HCT116 (cell line): ENCODE measurements at regions not wholly inside any gene's neighbourhood (a gene's known extent, or its start where the extent isn't known, plus 50 kb on each side); places are given as distances from the start of the nearest gene placed in this dataset.

Experiments
- ATAC-seq: fragments of 200-7000 bp; cut with Tn5 transposase; 2 replicates; pipeline ENCODE4 v1.9.1; 2020; ENCODE audit warnings: mild to moderate bottlenecking, moderate library complexity
- BruUV-seq: library from RNA; stranded (reverse); fragments of 400-500 nt; replicated peaks from 2 replicates; lab custom pipeline; 2021; lab: Mats Ljungman, UMichigan
- CTCF ChIA-PET: fragments of 300-600 bp; sonication (Branson Sonifier 250); formaldehyde crosslinking; loops from one replicate; lab custom pipeline; 2021; ENCODE audit warnings: antibody characterized with exemption; lab: Charles Lee
- POLR2A ChIA-PET: fragments of 300-600, 350-600 bp; sonication (Branson Sonifier 250); formaldehyde crosslinking; loops from one replicate; lab custom pipeline; 2021; ENCODE audit warnings: antibody characterized with exemption; lab: Charles Lee
- RAD21 ChIA-PET, 2 experiments: fragments of 300-600 bp; sonication (Branson Sonifier 250); formaldehyde crosslinking; loops; one replicate each; lab custom pipeline; 2023; ENCODE audit warnings: low total read pairs in 2 of 2; ENCODE audit not compliant: uncharacterized antibody in 2 of 2, unreplicated experiment in 2 of 2, low non-redundant PET in 1 of 2; lab: Charles Lee
- DNase-seq: peaks from one replicate; pipeline ENCODE4 v3.0.0-alpha.2; 2010; ENCODE audit warnings: low read depth, low spot score
- H2AFZ ChIP-seq: fragments of 200-600 bp; shearing (Covaris generic), sonication (generic); 2 replicates; pipeline ENCODE4 v1.6.1; 2017; ENCODE audit warnings: low read depth, mixed run types, mixed read lengths, antibody characterized with exemption, low read length; ENCODE audit not compliant: poor library complexity, severe bottlenecking
- H3K27ac ChIP-seq: 2 replicates; pipeline ENCODE4 v1.5.1; 2012; ENCODE audit warnings: low read depth, low read length
- H3K27me3 ChIP-seq: fragments of 200-600 bp; sonication (generic); 2 replicates; pipeline ENCODE4 v1.6.1; 2016; ENCODE audit warnings: mixed run types, low read length, mixed read lengths; ENCODE audit not compliant: insufficient read depth
- H3K36me3 ChIP-seq, 2 experiments: fragments of 200-500 bp in 1 of 2; fragments of 200-600 bp in 1 of 2; sonication (Bioruptor generic) in 1 of 2; sonication (generic) in 1 of 2; 2 replicates each; pipeline versions ENCODE4 v1.5.1 to v1.6.1; 2014 to 2016; ENCODE audit warnings: low read length in 2 of 2, inconsistent platforms in 1 of 2, mixed read lengths in 1 of 2, mixed run types in 1 of 2; ENCODE audit not compliant: insufficient read depth in 2 of 2, control insufficient read depth in 1 of 2
- H3K4me1 ChIP-seq, 2 experiments: fragments of 200-600 bp in 1 of 2; sonication (generic) in 1 of 2; 2 replicates each; pipeline versions ENCODE4 v1.5.1 to v1.6.1; 2012 to 2017; ENCODE audit warnings: low read length in 2 of 2, inconsistent platforms in 1 of 2, mild to moderate bottlenecking in 1 of 2, mixed read lengths in 1 of 2, mixed run types in 1 of 2, moderate library complexity in 1 of 2; ENCODE audit not compliant: insufficient read depth in 2 of 2, control insufficient read depth in 1 of 2
- H3K4me2 ChIP-seq: fragments of 200-600 bp; sonication (generic); 2 replicates; pipeline ENCODE4 v1.6.1; 2017; ENCODE audit warnings: mixed run types, low read length, mixed read lengths
- H3K4me3 ChIP-seq, 2 experiments: fragments of 200-600 bp in 1 of 2; sonication (generic) in 1 of 2; replicated peaks in 1 of 2; 2 replicates each; pipeline ENCODE4 v1.5.1; 2011 to 2016; ENCODE audit warnings: low read length in 2 of 2, control low read depth in 1 of 2, low read depth in 1 of 2, mild to moderate bottlenecking in 1 of 2, mixed read lengths in 1 of 2, mixed run types in 1 of 2
- H3K79me2 ChIP-seq: fragments of 200-600 bp; sonication (generic); 2 replicates; pipeline ENCODE4 v1.6.1; 2017; ENCODE audit warnings: mild to moderate bottlenecking, mixed run types, low read length, moderate library complexity, mixed read lengths; ENCODE audit not compliant: insufficient read depth
- H3K9ac ChIP-seq: fragments of 200-600 bp; sonication (generic); 2 replicates; pipeline ENCODE4 v1.6.1; 2016; ENCODE audit warnings: low read length, mixed read lengths
- H3K9me2 ChIP-seq: fragments of 200-600 bp; sonication (generic), shearing (Covaris generic); 2 replicates; pipeline ENCODE4 v1.6.1; 2017; ENCODE audit warnings: mixed run types, mild to moderate bottlenecking, moderate library complexity; ENCODE audit not compliant: insufficient read depth
- H3K9me3 ChIP-seq, 2 experiments: fragments of 200-500 bp in 1 of 2; fragments of 200-600 bp in 1 of 2; sonication (Bioruptor generic) in 1 of 2; sonication (generic) in 1 of 2; 2 replicates each; pipeline ENCODE4 v1.6.1; 2014 to 2017; ENCODE audit warnings: low read length in 2 of 2, mixed read lengths in 2 of 2, inconsistent platforms in 1 of 2, low read depth in 1 of 2, mild to moderate bottlenecking in 1 of 2, mixed run types in 1 of 2, moderate library complexity in 1 of 2; ENCODE audit not compliant: control insufficient read depth in 1 of 2, insufficient read depth in 1 of 2
- H4K20me1 ChIP-seq: fragments of 200-600 bp; sonication (generic), shearing (Covaris generic); 2 replicates; pipeline ENCODE4 v1.6.1; 2017; ENCODE audit warnings: mixed run types, mild to moderate bottlenecking, moderate library complexity; ENCODE audit not compliant: insufficient read depth
- ATF3 ChIP-seq: IDR thresholded peaks from 2 replicates; pipeline ENCODE4 v1.6.1; 2012
- CEBPB ChIP-seq: IDR thresholded peaks from 2 replicates; pipeline ENCODE4 v1.6.1; 2012; ENCODE audit warnings: low read depth
- CTCF ChIP-seq, 3 experiments: fragments of 200-600 bp in 1 of 3; sonication (generic) in 1 of 3; IDR thresholded peaks in 2 of 3; conservative IDR thresholded peaks in 1 of 3; 2 replicates each; pipeline ENCODE4 v1.5.1; 2012 to 2017; ENCODE audit warnings: low read depth in 2 of 3, low read length in 2 of 3, antibody characterized with exemption in 1 of 3, borderline replicate concordance in 1 of 3, control low read depth in 1 of 3, mild to moderate bottlenecking in 1 of 3, mixed read lengths in 1 of 3, mixed run types in 1 of 3, moderate library complexity in 1 of 3; ENCODE audit not compliant: insufficient read depth in 1 of 3
- EGR1 ChIP-seq: IDR thresholded peaks from 2 replicates; pipeline ENCODE4 v1.6.1; 2012; ENCODE audit warnings: low read depth
- ELF1 ChIP-seq: IDR thresholded peaks from 2 replicates; pipeline ENCODE4 v1.6.1; 2012; ENCODE audit warnings: low read depth, borderline replicate concordance
- EZH2 ChIP-seq: fragments of 200-600 bp; sonication (generic); IDR thresholded peaks from 2 replicates; pipeline ENCODE4 v1.6.1; 2017; ENCODE audit warnings: antibody characterized with exemption, mixed run types
- FOSL1 ChIP-seq: IDR thresholded peaks from 2 replicates; pipeline ENCODE4 v1.6.1; 2012; ENCODE audit warnings: low read depth
- MAX ChIP-seq: IDR thresholded peaks from 2 replicates; pipeline ENCODE4 v1.6.1; 2012
- RAD21 ChIP-seq: IDR thresholded peaks from 2 replicates; pipeline ENCODE4 v1.6.1; 2012; ENCODE audit warnings: low read depth, mild to moderate bottlenecking
- REST ChIP-seq: IDR thresholded peaks from 2 replicates; pipeline ENCODE4 v1.6.1; 2012; ENCODE audit warnings: low read depth
- SIN3A ChIP-seq: IDR thresholded peaks from 2 replicates; pipeline ENCODE4 v1.6.1; 2012; ENCODE audit warnings: low read depth
- SP1 ChIP-seq: IDR thresholded peaks from 2 replicates; pipeline ENCODE4 v1.6.1; 2012; ENCODE audit warnings: low read depth
- TCF7L2 ChIP-seq: IDR thresholded peaks from 2 replicates; pipeline ENCODE4 v1.7.0; 2011; ENCODE audit warnings: borderline replicate concordance, inconsistent platforms; ENCODE audit not compliant: insufficient read depth, insufficient read length; ENCODE audit errors: extremely low read depth
- YY1 ChIP-seq: IDR thresholded peaks from 2 replicates; pipeline ENCODE4 v1.6.1; 2011; ENCODE audit warnings: low read length, low read depth, moderate library complexity, mild to moderate bottlenecking; ENCODE audit not compliant: insufficient replicate concordance; ENCODE audit errors: extremely low read depth
- ZBTB33 ChIP-seq: IDR thresholded peaks from 2 replicates; pipeline ENCODE4 v1.6.1; 2011; ENCODE audit warnings: mild to moderate bottlenecking, low read length, moderate library complexity; ENCODE audit not compliant: insufficient replicate concordance; ENCODE audit errors: extremely low read depth
- ZFX ChIP-seq: fragments of 450-650 bp; IDR thresholded peaks from 2 replicates; pipeline ENCODE4 v1.6.1; 2017
- ZNF274 ChIP-seq: fragments of 200-500 bp; sonication (Bioruptor generic); IDR thresholded peaks from 2 replicates; pipeline ENCODE4 v1.6.1; 2014; ENCODE audit warnings: mild to moderate bottlenecking, low read depth, low read length, inconsistent platforms
- intact Hi-C: fragments of 100-400 bp; cut with micrococcal nuclease; formaldehyde crosslinking; loops from 2 replicates; pipeline ENCODE4 v1.10.0; 2022

- TF ChIP-seq TCF7L2 (no peak), CEBPB (no peak), CTCF (IDR thresholded peaks at IDR 0.05 in 2 of 3, conservative IDR thresholded peaks at IDR 0.05 in 1 of 3; ENCODE audit: borderline replicate concordance in 1 of 3, insufficient read depth in 1 of 3, low read depth in 2 of 3, low read length in 2 of 3) (no peak), RAD21 (no peak), EZH2 (no peak), REST (no peak), ZBTB33 (no peak), ZNF274 (no peak), ZFX (no peak), ELF1 (no peak), ATF3 (no peak), MAX (no peak), SIN3A (no peak), SP1 (no peak), YY1 (no peak), EGR1 (no peak), FOSL1 (no peak)
- H3K36me3 ChIP-seq = no peaks in the 10 kb centered on the region
- RAD21 ChIA-PET = no interaction called here
- no peak overlapping the region for H3K4me2 ChIP-seq
- H4K20me1 ChIP-seq = no peaks in the 10 kb centered on the region
- no peaks in the 10 kb centered on the region for H3K9me3 ChIP-seq
- no peak overlapping the region for H3K4me3 ChIP-seq
- CTCF ChIA-PET = no interaction called here
- no peak overlapping the region for H2AFZ ChIP-seq
- H3K9me2 ChIP-seq = no peaks in the 10 kb centered on the region
- DNase-seq (no peak), ATAC-seq (no peak)
- no peaks in the 10 kb centered on the region for H3K27me3 ChIP-seq
- BruUV-seq = no TSS peak
- no peak overlapping the region for H3K9ac ChIP-seq
- H3K79me2 ChIP-seq = no peaks in the 10 kb centered on the region
- POLR2A ChIA-PET = no interaction called here
- H3K4me1 ChIP-seq = no peaks in the 10 kb centered on the region
- intact Hi-C loops = no loop called here
- no peak overlapping the region for H3K27ac ChIP-seq
These were observed 186.9 kb downstream of the GPAT3 start for GRCh38 chr4:83722730-83723269.
